ENCODE measurements at regions not wholly inside any gene's neighbourhood (a gene's known extent, or its start where the extent isn't known, plus 50 kb on each side); places are given as distances from the start of the nearest gene placed in this dataset.

DNA sequence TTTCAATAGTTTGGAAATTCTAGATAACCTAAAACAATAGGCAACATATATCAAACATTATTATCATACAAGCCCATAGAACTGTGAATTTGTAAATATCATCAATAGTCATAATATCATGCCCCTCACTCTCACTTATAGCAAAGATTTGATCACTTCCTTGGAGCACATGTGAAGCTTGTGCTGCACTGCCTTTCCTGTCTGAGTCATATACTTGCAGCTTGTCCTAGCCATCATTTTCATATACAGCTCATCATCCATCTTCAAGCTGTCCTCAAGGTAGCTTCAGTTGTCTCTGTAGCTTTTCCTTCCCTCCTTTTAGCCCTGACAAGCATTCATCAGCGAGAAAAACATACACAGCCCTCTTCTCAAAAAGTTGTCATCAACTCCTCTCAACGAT, 746.5 kb upstream of the FOXG1 start:
- H3K27ac ChIP-seq = no peak overlapping the region
- TF ChIP-seq, protein P1, sequence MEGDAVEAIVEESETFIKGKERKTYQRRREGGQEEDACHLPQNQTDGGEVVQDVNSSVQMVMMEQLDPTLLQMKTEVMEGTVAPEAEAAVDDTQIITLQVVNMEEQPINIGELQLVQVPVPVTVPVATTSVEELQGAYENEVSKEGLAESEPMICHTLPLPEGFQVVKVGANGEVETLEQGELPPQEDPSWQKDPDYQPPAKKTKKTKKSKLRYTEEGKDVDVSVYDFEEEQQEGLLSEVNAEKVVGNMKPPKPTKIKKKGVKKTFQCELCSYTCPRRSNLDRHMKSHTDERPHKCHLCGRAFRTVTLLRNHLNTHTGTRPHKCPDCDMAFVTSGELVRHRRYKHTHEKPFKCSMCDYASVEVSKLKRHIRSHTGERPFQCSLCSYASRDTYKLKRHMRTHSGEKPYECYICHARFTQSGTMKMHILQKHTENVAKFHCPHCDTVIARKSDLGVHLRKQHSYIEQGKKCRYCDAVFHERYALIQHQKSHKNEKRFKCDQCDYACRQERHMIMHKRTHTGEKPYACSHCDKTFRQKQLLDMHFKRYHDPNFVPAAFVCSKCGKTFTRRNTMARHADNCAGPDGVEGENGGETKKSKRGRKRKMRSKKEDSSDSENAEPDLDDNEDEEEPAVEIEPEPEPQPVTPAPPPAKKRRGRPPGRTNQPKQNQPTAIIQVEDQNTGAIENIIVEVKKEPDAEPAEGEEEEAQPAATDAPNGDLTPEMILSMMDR (IDR thresholded peaks at IDR 0.05) = no peak
- TF ChIP-seq POLR2A (IDR thresholded peaks at IDR 0.05) = no peak
- intact Hi-C loops (cut with DNase I; ENCODE audit: low total_unique reads) = no loop called here
- no peak for DNase-seq
- no peaks in the 10 kb centered on the region for H3K27me3 ChIP-seq
- H3K9me3 ChIP-seq = no peaks in the 10 kb centered on the region
- WGBS, 2 donors = 80 to 88% methylated on average over 2 of the region's 2 CpGs
- no peaks in the 10 kb centered on the region for H3K36me3 ChIP-seq (ENCODE audit: low read depth, missing control alignments)
- H3K4me1 ChIP-seq = no peaks in the 10 kb centered on the region
- H3K4me3 ChIP-seq = no peak overlapping the region

DNA sequence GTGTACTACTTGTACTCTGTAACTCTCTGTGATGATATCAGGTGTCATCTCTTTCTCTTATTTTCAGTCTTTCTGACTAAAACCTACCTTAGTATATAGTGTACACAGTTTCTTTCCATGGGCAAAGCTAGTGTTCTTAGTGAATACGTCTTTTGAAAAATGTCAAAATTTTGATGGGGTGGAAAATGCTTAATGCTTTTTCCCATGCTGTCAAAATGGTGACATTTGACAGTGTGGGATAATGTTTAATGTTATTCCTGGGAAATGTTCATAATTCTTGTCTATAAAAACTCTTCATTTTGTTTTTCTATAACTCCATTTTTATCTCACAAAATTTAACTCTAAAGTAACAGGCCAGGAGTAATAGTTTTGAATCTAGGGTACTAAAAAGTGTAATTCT, 742.7 kb upstream of the FOXG1 start:
- no peaks in the 10 kb centered on the region for H3K36me3 ChIP-seq (ENCODE audit: low read depth, missing control alignments)
- H3K9me3 ChIP-seq = no peaks in the 10 kb centered on the region
- intact Hi-C loops (cut with DNase I; ENCODE audit: low total_unique reads) = no loop called here
- no peak overlapping the region for H3K4me3 ChIP-seq
- WGBS, 2 donors = 77 to 88% methylated on average over 1 of the region's 1 CpG
- TF ChIP-seq POLR2A (IDR thresholded peaks at IDR 0.05) = no peak
- TF ChIP-seq, protein P1 (IDR thresholded peaks at IDR 0.05) = no peak
- no peak overlapping the region for H3K27ac ChIP-seq
- no peak for DNase-seq
- H3K4me1 ChIP-seq = no peaks in the 10 kb centered on the region
- no peaks in the 10 kb centered on the region for H3K27me3 ChIP-seq

DNA sequence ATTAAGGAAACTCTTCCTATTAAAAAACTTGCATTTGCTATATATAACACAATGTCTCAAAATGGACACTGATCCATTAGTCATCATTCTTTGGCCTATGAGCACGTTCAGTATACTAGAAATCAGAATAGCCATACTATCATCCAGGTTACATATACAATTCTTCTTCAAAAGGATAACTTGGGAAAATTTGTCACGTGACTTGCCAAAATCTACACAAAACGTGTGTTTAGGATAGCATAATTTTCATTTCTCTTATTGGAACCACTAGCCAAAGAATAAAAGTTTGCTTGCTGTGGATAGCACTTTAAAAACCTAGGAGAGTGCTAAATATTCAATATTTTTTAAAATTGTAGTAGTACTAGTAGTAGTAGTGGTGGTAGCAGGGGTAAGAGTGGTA, 714.3 kb upstream of the FOXG1 start:
- Histone ChIP-seq H3K9me3 (no peaks in the 10 kb centered on the region), H3K4me3 (no peak overlapping the region), H3K27ac (no peak overlapping the region), H3K36me3 (ENCODE audit: low read depth, missing control alignments) (no peaks in the 10 kb centered on the region), H3K4me1 (no peaks in the 10 kb centered on the region), H3K27me3 (no peaks in the 10 kb centered on the region)
- TF ChIP-seq, protein P1 (IDR thresholded peaks at IDR 0.05) = no peak
- no peak for TF ChIP-seq POLR2A (IDR thresholded peaks at IDR 0.05)
- DNase-seq = no peak
- intact Hi-C loops (cut with DNase I; ENCODE audit: low total_unique reads) = no loop called here
- 93 to 96% methylated on average over 3 of the region's 3 CpGs for WGBS, 2 donors

DNA sequence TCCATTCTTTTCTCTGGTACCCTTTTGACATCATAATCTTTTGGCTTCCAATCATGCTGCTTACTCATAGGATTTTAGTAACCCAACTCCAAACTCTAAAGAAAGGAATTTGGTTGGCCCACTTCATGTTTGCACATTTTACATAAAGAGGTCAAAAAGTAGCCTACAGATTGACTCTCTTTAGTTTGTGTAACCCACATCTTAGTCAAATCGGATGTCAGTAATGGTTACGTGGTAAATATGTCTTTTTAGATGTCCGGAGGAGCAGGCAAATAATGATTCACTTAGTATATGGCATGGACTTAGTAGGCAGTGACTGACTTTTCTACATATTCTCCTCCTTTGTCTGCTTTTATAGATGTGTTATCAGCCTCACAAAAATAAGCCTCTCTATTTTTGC, 711.6 kb upstream of the FOXG1 start:
- Histone ChIP-seq H3K4me1 (no peaks in the 10 kb centered on the region), H3K27ac (no peak overlapping the region), H3K4me3 (no peak overlapping the region), H3K9me3 (no peaks in the 10 kb centered on the region), H3K36me3 (ENCODE audit: low read depth, missing control alignments) (no peaks in the 10 kb centered on the region), H3K27me3 (no peaks in the 10 kb centered on the region)
- TF ChIP-seq, protein P1 (IDR thresholded peaks at IDR 0.05) = no peak
- TF ChIP-seq POLR2A (IDR thresholded peaks at IDR 0.05) = no peak
- intact Hi-C loops (cut with DNase I; ENCODE audit: low total_unique reads) = no loop called here
- DNase-seq = no peak
- WGBS, 2 donors = 91 to 94% methylated on average over 3 of the region's 3 CpGs

DNA sequence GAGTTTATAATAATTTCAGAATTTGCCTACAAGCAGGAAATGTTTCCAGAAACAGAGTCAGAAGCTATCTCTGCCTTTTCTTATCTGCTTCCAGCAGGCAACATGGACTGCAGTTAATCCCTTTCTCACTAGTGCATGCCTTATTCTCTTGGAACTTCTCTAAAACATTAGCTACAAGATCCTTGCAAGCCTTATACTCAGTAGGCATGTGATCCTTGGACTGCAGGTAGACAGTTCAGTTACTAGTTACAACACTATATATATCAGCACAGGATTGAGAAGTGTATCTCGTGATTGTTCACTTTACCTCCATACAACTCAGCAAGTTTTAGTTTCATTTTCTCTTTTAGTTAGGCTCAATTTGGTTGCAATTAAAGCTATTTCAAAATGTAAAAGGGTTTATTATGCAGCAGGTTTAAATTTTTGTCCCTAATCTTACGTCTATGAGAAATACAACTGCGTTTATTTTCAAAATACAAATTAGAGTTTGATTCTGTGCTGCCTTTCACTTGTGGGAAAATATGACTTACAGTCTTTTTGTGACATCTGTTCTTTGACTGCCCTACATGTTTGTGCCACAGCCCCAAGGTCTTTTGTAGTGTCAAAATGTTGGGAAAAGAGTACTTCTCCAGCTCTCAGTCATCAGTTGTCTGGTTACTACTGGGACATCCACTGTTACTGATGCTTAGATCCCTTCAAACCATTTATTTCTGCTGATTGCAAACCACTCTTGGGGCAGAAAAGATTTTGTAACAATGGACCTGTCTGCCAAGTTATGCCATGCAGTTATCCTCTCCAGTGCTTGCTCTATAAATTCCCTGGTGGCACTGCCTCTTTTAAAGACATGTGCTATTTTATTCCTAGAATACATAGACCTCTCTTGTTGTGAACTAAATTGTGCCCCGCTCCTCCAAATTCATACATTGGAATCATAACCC, 709.0 kb upstream of the FOXG1 start:
- no peak overlapping the region for H3K4me3 ChIP-seq
- no peaks in the 10 kb centered on the region for H3K36me3 ChIP-seq (ENCODE audit: low read depth, missing control alignments)
- intact Hi-C loops (cut with DNase I; ENCODE audit: low total_unique reads) = no loop called here
- DNase-seq = no peak
- no peak overlapping the region for H3K27ac ChIP-seq
- H3K4me1 ChIP-seq = no peaks in the 10 kb centered on the region
- H3K9me3 ChIP-seq = no peaks in the 10 kb centered on the region
- H3K27me3 ChIP-seq = no peaks in the 10 kb centered on the region
- 57% methylated on average over 4 of the region's 4 CpGs for WGBS, 2 donors
- TF ChIP-seq, protein P1 (IDR thresholded peaks at IDR 0.05) = no peak
- TF ChIP-seq POLR2A (IDR thresholded peaks at IDR 0.05) = no peak
